ENCODE measurements at regions not wholly inside any gene's neighbourhood (a gene's known extent, or its start where the extent isn't known, plus 50 kb on each side); places are given as distances from the start of the nearest gene placed in this dataset.

DNA sequence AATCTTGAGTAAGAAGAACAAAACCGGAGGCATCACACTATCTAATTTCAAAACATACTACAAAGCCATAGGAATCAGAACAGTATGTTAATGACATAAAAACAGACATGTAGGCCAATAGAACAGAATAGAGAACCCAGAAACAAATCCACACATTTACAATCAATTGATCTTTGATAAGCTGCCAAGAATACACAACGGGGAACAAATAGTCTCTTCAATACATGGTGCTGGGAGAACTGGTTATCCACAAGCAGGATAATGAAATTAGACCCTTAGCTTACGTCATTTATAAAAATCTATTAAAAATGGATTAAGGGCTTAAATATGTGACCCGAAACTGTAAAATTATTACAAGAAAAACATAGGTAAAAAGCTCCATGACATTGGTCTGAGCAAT is 417.7 kb downstream of the INSC start:
- no peak overlapping the region for H3K4me3 ChIP-seq
- no peak overlapping the region for H3K27ac ChIP-seq
- no peak for DNase-seq
- intact Hi-C loops (cut with DNase I): no loop called here
- TF ChIP-seq POLR2A (IDR thresholded peaks at IDR 0.05): no peak
- WGBS, 4 donors: 75 to 86% (median 82%) methylated on average over 4 of the region's 4 CpGs
- H3K4me1 ChIP-seq (replicated peaks in 1 of 2): no peaks in the 10 kb centered on the region
- H3K9me3 ChIP-seq (replicated peaks in 1 of 3): peaks cover 0 to 4% (median 0%) of the 10 kb centered on the region in 3 donors
- no peaks in the 10 kb centered on the region for H3K27me3 ChIP-seq
- no peaks in the 10 kb centered on the region for H3K36me3 ChIP-seq (replicated peaks in 1 of 2)

DNA sequence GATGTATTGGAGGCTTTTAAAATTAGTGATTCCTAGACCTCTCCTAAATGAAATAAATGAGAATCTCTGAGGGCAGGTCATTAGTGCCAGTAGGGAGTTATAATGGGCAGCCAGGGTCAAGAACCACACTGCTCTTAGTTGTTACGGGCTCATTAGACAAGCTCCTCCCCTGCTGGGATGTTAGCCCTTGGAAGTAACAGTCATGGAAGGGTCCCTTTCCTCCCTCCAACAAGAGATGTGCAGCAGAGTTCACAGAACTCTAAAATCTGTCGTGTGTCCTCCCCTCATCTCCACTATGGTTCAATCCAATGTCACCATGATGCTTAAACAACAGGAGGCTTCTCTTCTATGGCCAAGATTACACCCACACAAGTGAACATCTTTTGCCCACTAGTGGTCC is 419.5 kb downstream of the INSC start:
- Histone ChIP-seq H3K9me3 (replicated peaks in 1 of 3) (peaks cover 0 to 4% (median 0%) of the 10 kb centered on the region in 3 donors), H3K27me3 (no peaks in the 10 kb centered on the region), H3K36me3 (replicated peaks in 1 of 2) (no peaks in the 10 kb centered on the region), H3K4me3 (no peak overlapping the region), H3K4me1 (replicated peaks in 1 of 2) (no peaks in the 10 kb centered on the region), H3K27ac (no peak overlapping the region)
- TF ChIP-seq POLR2A (IDR thresholded peaks at IDR 0.05): no peak
- TF ChIP-seq, protein P1, sequence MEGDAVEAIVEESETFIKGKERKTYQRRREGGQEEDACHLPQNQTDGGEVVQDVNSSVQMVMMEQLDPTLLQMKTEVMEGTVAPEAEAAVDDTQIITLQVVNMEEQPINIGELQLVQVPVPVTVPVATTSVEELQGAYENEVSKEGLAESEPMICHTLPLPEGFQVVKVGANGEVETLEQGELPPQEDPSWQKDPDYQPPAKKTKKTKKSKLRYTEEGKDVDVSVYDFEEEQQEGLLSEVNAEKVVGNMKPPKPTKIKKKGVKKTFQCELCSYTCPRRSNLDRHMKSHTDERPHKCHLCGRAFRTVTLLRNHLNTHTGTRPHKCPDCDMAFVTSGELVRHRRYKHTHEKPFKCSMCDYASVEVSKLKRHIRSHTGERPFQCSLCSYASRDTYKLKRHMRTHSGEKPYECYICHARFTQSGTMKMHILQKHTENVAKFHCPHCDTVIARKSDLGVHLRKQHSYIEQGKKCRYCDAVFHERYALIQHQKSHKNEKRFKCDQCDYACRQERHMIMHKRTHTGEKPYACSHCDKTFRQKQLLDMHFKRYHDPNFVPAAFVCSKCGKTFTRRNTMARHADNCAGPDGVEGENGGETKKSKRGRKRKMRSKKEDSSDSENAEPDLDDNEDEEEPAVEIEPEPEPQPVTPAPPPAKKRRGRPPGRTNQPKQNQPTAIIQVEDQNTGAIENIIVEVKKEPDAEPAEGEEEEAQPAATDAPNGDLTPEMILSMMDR (IDR thresholded peaks at IDR 0.05): no peak
- intact Hi-C loops (cut with DNase I): no loop called here
- DNase-seq: no peak
- WGBS, 4 donors: 70 to 87% (median 79%) methylated on average over 2 of the region's 2 CpGs

DNA sequence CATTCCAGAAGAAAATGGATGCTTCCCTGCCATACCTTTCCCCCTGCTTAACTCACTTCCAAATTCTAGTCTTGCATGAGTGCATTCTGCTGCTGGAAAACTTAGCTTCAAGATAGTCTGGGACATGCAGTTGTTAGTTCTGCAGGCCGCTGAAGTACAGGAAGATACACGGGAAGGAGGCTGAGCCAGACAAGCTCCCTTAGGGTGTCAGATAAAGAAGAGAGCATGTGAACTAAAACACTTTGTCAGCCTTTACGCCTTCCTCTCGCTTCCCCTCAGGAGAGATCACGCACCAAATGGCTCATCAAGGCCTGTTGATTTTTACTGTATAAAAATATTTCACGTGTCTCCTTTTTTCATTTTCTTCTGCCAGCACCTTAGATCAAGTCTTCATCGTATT is 420.7 kb downstream of the INSC start:
- intact Hi-C loops (cut with DNase I): no loop called here
- Histone ChIP-seq H3K27me3 (no peaks in the 10 kb centered on the region), H3K4me3 (no peak overlapping the region), H3K27ac (no peak overlapping the region), H3K9me3 (replicated peaks in 1 of 3) (peaks cover 0 to 4% (median 0%) of the 10 kb centered on the region in 3 donors), H3K4me1 (replicated peaks in 1 of 2) (no peaks in the 10 kb centered on the region), H3K36me3 (replicated peaks in 1 of 2) (no peaks in the 10 kb centered on the region)
- 78 to 85% (median 80%) methylated on average over 7 of the region's 7 CpGs for WGBS, 4 donors
- TF ChIP-seq, protein P1 (IDR thresholded peaks at IDR 0.05): no peak
- no peak for TF ChIP-seq POLR2A (IDR thresholded peaks at IDR 0.05)
- no peak for DNase-seq

DNA sequence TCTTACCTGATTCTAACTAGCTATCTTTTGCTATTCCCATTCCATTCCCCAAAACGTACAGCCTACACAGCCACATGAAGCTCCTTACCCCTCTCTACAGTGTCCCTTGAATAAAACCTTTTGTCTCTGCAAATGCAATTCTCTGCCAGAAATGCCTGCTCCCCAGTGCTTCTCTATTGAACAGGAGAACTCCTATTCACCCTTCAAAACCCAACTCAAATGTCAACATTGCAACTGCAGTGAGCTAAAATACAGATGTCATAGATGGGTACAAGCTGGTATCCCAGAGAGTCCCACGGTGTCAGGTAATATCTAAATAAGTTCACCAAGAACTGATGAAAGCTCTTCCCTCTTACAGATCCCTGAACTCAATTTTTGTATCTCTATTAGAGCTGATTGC is 421.7 kb downstream of the INSC start:
- no peaks in the 10 kb centered on the region for H3K4me1 ChIP-seq (replicated peaks in 1 of 2)
- intact Hi-C loops (cut with DNase I): no loop called here
- no peak overlapping the region for H3K4me3 ChIP-seq
- no peaks in the 10 kb centered on the region for H3K27me3 ChIP-seq
- H3K36me3 ChIP-seq (replicated peaks in 1 of 2): no peaks in the 10 kb centered on the region
- WGBS, 4 donors: 40 to 67% (median 61%) methylated on average over 2 of the region's 2 CpGs
- no peak for DNase-seq
- TF ChIP-seq POLR2A (IDR thresholded peaks at IDR 0.05): no peak
- TF ChIP-seq, protein P1 (IDR thresholded peaks at IDR 0.05): no peak
- peaks cover 0 to 4% (median 0%) of the 10 kb centered on the region in 3 donors for H3K9me3 ChIP-seq (replicated peaks in 1 of 3)
- no peak overlapping the region for H3K27ac ChIP-seq

DNA sequence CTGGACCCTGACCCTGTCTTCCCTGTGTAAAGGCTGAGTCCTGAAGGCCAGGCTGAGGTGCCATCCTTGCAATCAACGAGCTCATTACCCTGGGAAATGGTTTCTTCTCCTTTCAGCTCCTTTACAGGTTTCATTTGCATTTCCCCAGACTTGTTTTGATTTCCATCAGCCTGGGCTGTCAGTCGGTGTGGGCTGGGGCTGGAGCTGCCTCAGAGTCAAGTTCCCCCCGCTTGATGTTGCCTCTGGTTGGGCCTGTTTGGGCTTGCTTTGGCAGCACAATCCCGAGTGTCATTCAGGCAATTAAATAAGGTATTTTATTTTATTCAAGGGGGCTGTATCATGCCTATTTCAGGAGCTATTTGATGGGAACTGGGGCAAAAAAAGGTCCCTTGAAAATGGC is 424.9 kb downstream of the INSC start:
- H3K36me3 ChIP-seq (replicated peaks in 1 of 2): no peaks in the 10 kb centered on the region
- TF ChIP-seq POLR2A (IDR thresholded peaks at IDR 0.05): no peak
- TF ChIP-seq, protein P1 (IDR thresholded peaks at IDR 0.05): no peak
- H3K27me3 ChIP-seq: no peaks in the 10 kb centered on the region
- WGBS, 4 donors: 48 to 60% (median 57%) methylated on average over 4 of the region's 4 CpGs
- H3K4me3 ChIP-seq: no peak overlapping the region
- H3K4me1 ChIP-seq (replicated peaks in 1 of 2): no peaks in the 10 kb centered on the region
- intact Hi-C loops (cut with DNase I): no loop called here
- no peak overlapping the region for H3K27ac ChIP-seq
- no peak for DNase-seq
- no peaks in the 10 kb centered on the region for H3K9me3 ChIP-seq (replicated peaks in 1 of 3)
